T-helper 1 cell treated with Interleukin-12 subunit alpha and Interleukin-12 subunit beta and Interleukin-4 antibody, amounts not matched to agents 30 μg/mL and 1 μg/mL, for 36 hours (primary cell): ENCODE measurements at regions not wholly inside any gene's neighbourhood (a gene's known extent, or its start where the extent isn't known, plus 50 kb on each side); places are given as distances from the start of the nearest gene placed in this dataset.

Experiments used
- H3K27ac Mint-ChIP-seq: one replicate; pipeline ENCODE4 v1.8.0; 2021; ENCODE audit warnings: mild to moderate bottlenecking, mixed read lengths
- H3K27me3 Mint-ChIP-seq: one replicate; pipeline ENCODE4 v1.8.0; 2021; ENCODE audit warnings: low read depth, mixed read lengths
- H3K36me3 Mint-ChIP-seq: one replicate; pipeline ENCODE4 v1.8.0; 2021; ENCODE audit warnings: low read depth, mixed read lengths
- H3K4me1 Mint-ChIP-seq: one replicate; pipeline ENCODE4 v1.8.0; 2021; ENCODE audit warnings: low read depth, mixed read lengths
- H3K4me3 Mint-ChIP-seq: one replicate; pipeline ENCODE4 v1.8.0; 2021; ENCODE audit warnings: mild to moderate bottlenecking, moderate library complexity, mixed read lengths
- H3K9me3 Mint-ChIP-seq: one replicate; pipeline ENCODE4 v1.8.0; 2021; ENCODE audit warnings: mixed read lengths

DNA sequence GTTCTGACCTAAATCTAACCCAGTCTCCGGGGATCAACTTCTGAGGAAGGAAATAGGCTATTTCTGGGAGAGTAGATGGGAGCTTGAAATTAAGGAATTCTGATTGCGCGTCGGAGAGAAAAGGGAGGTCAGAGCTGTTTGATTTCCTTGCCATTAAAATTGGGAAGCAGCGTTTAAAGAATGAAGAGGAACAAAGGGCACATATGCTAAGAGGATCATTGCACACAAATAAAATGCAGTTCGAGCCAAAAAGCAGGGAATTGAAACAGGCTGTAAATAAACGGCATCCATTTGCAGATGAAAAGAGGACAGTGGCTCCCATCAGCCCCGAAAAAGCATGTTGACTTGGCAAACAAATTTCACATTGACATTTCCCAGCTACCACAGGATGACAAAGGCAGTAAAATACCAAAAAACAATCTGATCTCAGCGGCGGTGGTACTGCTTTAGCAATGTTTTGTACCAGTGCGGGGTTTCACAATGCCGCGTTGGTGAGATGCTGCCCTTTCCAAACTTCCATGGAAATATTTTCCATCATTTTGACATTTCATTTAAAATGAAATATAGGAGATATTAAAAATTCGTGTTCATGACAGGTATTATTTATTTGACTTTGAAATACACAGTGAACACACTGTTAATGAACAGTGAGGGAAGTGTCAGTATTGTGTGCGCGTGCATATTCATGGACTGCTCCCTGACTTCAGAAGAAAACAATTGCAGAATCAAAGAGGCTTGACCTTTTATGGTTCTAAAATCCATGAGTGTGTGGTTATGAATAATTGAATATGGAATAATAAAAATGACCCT, 108.8 kb downstream of the SQOR start:
- no peak overlapping the region for H3K4me3 Mint-ChIP-seq
- no peaks in the 10 kb centered on the region for H3K4me1 Mint-ChIP-seq
- no peaks in the 10 kb centered on the region for H3K9me3 Mint-ChIP-seq
- peaks cover 7% of the 10 kb centered on the region for H3K27me3 Mint-ChIP-seq
- no peak overlapping the region for H3K27ac Mint-ChIP-seq
- H3K36me3 Mint-ChIP-seq, result no peaks in the 10 kb centered on the region

GRCh38 chr15:45744236-45744589, 109.4 kb downstream of the SQOR start:
- H3K27ac Mint-ChIP-seq, result no peak overlapping the region
- peaks cover 7% of the 10 kb centered on the region for H3K27me3 Mint-ChIP-seq
- no peaks in the 10 kb centered on the region for H3K36me3 Mint-ChIP-seq
- H3K4me1 Mint-ChIP-seq, result no peaks in the 10 kb centered on the region
- H3K9me3 Mint-ChIP-seq, result no peaks in the 10 kb centered on the region
- no peak overlapping the region for H3K4me3 Mint-ChIP-seq

DNA sequence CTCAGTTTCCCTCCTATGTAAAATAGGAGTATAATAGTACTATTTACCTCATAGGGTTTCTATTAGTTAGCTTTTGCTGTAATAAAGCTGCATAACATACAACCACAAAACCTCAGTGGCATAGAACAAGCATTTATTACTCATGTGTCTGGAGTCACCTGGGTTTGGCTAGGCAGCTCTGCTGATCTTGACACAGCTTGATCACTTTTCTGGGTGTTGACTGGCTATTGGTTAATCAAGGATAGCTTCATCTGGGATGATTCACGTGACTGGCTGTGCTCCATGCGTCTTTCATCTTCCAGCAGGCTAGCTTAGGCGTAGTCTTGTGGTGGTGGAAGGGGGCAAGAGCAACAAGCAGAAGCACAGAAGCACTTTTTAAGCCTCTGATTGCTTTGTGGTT, 112.6 kb downstream of the SQOR start:
- Mint-ChIP-seq H3K4me1 (no peaks in the 10 kb centered on the region), H3K27ac (no peak overlapping the region), H3K36me3 (no peaks in the 10 kb centered on the region), H3K9me3 (no peaks in the 10 kb centered on the region), H3K4me3 (no peak overlapping the region), H3K27me3 (peaks cover 3% of the 10 kb centered on the region)

DNA sequence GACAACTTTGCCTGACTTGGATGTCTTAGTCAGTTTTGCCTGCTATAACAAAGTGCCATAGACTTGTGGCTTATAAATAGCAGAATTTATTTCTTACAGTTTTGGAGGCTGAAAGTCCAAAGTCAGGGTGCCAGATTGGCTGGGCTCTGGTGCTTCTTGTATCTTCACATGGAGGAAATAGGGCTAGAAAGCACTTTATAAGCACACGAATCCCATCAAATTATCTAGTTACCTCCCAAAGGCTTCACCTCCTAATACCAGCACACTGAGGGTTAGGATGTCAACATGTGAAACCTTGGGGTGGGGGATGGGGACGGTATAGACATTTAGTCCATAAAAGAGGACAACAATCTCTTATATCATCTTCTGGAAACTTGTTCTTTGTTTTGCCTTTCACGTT, 116.8 kb downstream of the SQOR start:
- Mint-ChIP-seq H3K4me3 (no peak overlapping the region), H3K27ac (no peak overlapping the region), H3K27me3 (peaks cover 5% of the 10 kb centered on the region), H3K9me3 (no peaks in the 10 kb centered on the region), H3K4me1 (no peaks in the 10 kb centered on the region), H3K36me3 (no peaks in the 10 kb centered on the region)

- no peak overlapping the region for H3K27ac Mint-ChIP-seq
- no peaks in the 10 kb centered on the region for H3K4me1 Mint-ChIP-seq
- H3K27me3 Mint-ChIP-seq, result peaks cover 5% of the 10 kb centered on the region
- no peaks in the 10 kb centered on the region for H3K36me3 Mint-ChIP-seq
- no peaks in the 10 kb centered on the region for H3K9me3 Mint-ChIP-seq
- no peak overlapping the region for H3K4me3 Mint-ChIP-seq
Measured at GRCh38 chr15:45759936-45760335, 125.1 kb downstream of the SQOR start.

DNA sequence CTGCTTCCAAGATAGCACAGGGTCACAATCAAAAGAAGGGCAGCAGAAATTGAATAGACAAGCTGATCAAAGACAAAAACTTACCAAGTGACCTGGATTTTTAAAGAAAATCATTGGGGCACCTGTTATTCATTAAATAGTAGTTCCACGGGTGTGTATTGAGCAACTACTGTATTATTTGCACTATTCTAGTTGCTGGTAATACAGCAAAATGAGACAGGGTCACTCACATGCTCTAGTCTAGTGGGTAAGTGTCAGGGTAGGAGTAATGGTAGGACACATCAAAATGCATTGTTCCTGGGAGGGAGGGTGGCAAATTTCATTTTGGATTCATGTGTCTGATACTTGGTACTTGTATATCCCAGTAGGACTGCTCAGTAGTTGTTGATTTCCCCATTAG, 127.9 kb downstream of the SQOR start:
- Mint-ChIP-seq H3K36me3 (no peaks in the 10 kb centered on the region), H3K9me3 (no peaks in the 10 kb centered on the region), H3K27me3 (no peaks in the 10 kb centered on the region), H3K4me1 (no peaks in the 10 kb centered on the region), H3K27ac (no peak overlapping the region), H3K4me3 (no peak overlapping the region)

DNA sequence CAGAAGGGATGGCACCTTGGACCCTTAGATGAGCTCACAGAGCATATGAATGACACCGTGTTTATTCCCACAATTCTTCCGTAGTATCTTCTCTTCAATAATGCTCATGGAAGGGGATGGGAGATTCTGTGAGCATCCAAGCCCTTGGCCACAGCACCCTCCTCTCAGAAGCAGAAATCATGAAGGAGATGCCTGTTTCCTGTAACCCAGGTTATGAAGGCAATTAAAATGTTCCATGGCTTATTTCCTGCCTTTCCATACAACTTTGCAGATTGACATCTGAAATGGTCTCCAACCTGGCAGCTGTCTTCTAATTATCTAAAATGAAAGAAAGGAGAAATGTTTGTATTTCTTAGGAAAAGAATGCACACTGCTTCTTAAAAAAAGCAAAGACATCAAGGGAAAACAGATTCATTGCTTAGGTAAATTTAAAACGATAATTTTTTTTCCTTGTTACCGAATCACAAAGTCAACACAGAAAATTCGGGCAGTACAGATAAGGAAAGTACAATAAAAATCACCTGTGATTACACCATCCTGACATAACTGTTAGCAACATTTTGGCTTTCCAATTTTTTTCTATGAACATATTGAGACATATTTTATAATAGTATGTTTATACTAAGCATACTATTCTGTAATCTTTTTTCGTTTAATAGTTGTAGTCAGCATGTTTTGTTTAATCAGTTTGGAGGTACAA, 128.5 kb downstream of the SQOR start:
- Mint-ChIP-seq H3K27me3 (no peaks in the 10 kb centered on the region), H3K4me3 (no peak overlapping the region), H3K4me1 (no peaks in the 10 kb centered on the region), H3K36me3 (no peaks in the 10 kb centered on the region), H3K9me3 (no peaks in the 10 kb centered on the region), H3K27ac (no peak overlapping the region)

DNA sequence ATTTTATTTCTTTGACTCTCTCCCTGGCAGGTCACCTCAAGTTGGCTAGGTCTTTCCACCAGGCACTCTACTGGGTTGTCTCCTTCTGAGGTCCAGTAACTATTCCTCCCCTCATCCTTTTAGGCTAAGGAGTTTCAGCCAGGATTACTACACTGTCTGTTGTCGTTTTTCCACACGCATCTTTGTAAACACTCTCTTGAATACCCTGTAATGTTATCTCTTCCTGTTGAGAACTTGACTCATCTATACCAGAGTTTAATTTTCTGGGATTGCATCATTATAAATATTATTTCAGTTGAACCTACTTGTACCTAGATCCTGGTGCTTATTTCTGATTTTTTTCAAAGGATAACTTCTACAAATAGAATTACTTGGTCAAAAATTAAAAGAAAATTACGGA, 138.3 kb downstream of the SQOR start:
- H3K27ac Mint-ChIP-seq, result no peak overlapping the region
- H3K36me3 Mint-ChIP-seq, result no peaks in the 10 kb centered on the region
- H3K9me3 Mint-ChIP-seq, result no peaks in the 10 kb centered on the region
- no peak overlapping the region for H3K4me3 Mint-ChIP-seq
- no peaks in the 10 kb centered on the region for H3K4me1 Mint-ChIP-seq
- no peaks in the 10 kb centered on the region for H3K27me3 Mint-ChIP-seq

GRCh38 chr15:45776772-45777171, 141.9 kb downstream of the SQOR start:
- Mint-ChIP-seq H3K4me3 (no peak overlapping the region), H3K9me3 (no peaks in the 10 kb centered on the region), H3K4me1 (no peaks in the 10 kb centered on the region), H3K36me3 (no peaks in the 10 kb centered on the region), H3K27me3 (peaks cover 6% of the 10 kb centered on the region), H3K27ac (no peak overlapping the region)

DNA sequence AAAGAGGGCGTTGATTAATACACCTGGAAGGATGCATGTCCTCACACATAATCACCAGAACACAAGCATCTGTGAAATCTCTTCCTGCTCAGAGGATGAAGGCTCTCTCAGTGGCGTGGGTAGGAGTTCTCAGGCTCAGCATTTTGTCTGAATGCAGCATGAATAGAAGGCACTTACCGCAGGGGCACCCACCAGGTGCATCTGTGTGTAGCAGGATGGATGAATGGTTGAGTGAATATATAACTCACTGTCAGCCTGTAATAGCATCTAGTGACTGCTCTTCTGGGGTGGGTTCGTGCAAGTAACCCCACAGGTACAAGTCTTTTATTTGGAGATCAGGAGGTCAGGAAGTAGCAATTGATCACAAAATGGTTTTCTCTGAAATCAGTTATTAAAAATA, 143.0 kb downstream of the SQOR start:
- Mint-ChIP-seq H3K36me3 (no peaks in the 10 kb centered on the region), H3K9me3 (no peaks in the 10 kb centered on the region), H3K27me3 (peaks cover 6% of the 10 kb centered on the region), H3K4me1 (no peaks in the 10 kb centered on the region), H3K27ac (no peak overlapping the region), H3K4me3 (no peak overlapping the region)

DNA sequence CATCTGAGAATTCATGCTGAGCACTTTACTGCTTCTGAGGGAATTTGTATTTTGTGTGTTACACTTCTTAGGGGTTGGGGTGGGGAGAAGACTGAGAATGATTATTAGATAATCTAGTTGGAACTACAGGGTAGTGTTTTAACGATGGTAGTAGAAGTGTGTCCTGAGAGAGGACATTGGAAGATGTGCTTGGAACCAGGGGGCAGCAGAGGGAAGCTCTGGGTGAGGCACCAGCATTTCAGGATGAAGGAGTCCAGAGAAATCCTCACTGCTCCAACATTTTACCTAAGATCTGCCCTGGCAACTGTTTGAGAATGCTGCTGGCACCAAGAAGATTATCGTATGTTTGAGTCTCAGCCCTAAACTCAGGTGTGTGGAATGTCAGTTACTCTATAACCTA, 145.5 kb downstream of the SQOR start:
- no peak overlapping the region for H3K27ac Mint-ChIP-seq
- peaks cover 6% of the 10 kb centered on the region for H3K27me3 Mint-ChIP-seq
- H3K4me1 Mint-ChIP-seq, result no peaks in the 10 kb centered on the region
- no peaks in the 10 kb centered on the region for H3K36me3 Mint-ChIP-seq
- H3K4me3 Mint-ChIP-seq, result no peak overlapping the region
- H3K9me3 Mint-ChIP-seq, result no peaks in the 10 kb centered on the region

- Mint-ChIP-seq H3K27me3 (peaks cover 6% of the 10 kb centered on the region), H3K9me3 (no peaks in the 10 kb centered on the region), H3K27ac (no peak overlapping the region), H3K4me1 (no peaks in the 10 kb centered on the region), H3K36me3 (no peaks in the 10 kb centered on the region), H3K4me3 (no peak overlapping the region)
Measured at GRCh38 chr15:45784656-45785055, 149.8 kb downstream of the SQOR start.

GRCh38 chr15:45785897-45786296, 151.1 kb downstream of the SQOR start:
- Mint-ChIP-seq H3K4me1 (no peaks in the 10 kb centered on the region), H3K9me3 (no peaks in the 10 kb centered on the region), H3K27ac (no peak overlapping the region), H3K27me3 (peaks cover 3% of the 10 kb centered on the region), H3K36me3 (no peaks in the 10 kb centered on the region), H3K4me3 (no peak overlapping the region)

DNA sequence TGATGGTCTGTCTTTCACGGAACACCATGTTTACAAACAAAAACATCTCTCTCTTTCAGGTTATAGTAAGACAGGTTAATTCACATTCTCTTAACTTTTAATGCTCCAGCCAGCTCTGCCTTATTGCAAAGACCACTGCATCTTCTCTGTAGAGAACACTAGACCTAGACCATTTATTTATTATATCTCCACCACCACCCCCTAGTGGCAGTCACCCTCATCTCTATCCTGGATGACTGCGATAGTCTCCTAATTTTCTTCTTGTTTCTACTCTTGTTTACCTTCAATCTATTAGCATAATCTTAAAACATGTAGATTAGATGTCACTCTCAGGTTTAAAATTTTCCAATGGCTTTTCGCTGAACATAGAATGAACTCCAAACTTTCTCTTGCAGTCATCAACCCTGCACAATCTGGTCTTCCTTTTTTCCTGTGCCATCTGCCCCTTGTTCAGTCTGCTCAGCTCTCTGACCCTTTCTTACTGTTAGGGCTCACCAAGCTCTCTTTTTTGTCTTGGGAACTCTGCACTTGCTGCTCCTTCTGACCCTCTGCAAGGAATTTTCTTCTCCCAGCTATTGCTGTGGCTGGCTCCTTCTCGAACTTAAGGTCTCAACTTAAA, 155.6 kb downstream of the SQOR start:
- Mint-ChIP-seq H3K4me1 (no peaks in the 10 kb centered on the region), H3K4me3 (no peak overlapping the region), H3K9me3 (no peaks in the 10 kb centered on the region), H3K36me3 (no peaks in the 10 kb centered on the region), H3K27me3 (peaks cover 5% of the 10 kb centered on the region), H3K27ac (no peak overlapping the region)

DNA sequence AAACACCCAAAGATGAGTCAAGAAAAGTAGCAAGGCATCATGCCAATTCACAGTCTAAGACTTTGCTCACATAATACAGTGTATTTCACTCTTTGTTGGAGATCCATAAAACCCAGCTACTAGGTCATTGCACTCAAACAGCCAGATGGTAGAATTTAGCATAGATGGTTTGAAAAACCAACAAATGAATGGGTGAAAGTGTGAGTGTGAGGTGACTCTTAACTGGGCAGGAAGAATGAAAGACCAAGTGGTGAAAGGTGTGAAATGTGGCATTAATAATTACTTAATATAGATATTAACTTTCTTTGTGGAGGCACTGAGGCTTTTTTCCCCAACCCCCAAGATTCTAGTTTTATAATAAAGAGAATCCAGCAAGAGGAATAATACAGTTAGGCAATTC, 159.5 kb downstream of the SQOR start:
- H3K4me1 Mint-ChIP-seq, result no peaks in the 10 kb centered on the region
- no peaks in the 10 kb centered on the region for H3K9me3 Mint-ChIP-seq
- H3K4me3 Mint-ChIP-seq, result no peak overlapping the region
- no peak overlapping the region for H3K27ac Mint-ChIP-seq
- no peaks in the 10 kb centered on the region for H3K36me3 Mint-ChIP-seq
- H3K27me3 Mint-ChIP-seq, result peaks cover 5% of the 10 kb centered on the region
